ENCODE measurements at regions not wholly inside any gene's neighbourhood (a gene's known extent, or its start where the extent isn't known, plus 50 kb on each side); places are given as distances from the start of the nearest gene placed in this dataset.
"Not testable (repeated sequence)": the region's sequence is repeated elsewhere in the genome, so short reads cannot be mapped to it uniquely, and the experiment has no call there.

DNA sequence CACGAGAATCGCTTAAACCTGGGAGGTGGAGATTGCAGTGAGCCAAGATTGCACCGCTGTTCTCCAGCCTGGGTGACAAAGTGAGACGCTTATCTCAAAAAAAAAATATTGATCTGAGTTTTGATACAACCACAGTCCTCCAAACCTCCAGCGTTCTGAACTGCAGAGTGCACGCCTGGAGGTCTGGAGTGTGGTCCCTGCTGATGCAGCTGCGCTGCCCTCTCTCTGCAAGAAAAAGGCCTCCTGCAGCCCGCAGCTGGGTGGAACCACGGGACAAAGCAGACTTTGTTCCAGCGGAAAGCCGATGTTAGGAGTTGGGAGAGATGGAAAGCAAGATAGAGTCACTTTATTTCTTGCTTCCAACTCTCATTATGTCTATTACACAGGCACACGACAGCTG lies 144.9 kb upstream of the SOD1 start:
- Histone ChIP-seq H3K4me1 (no peaks in the 10 kb centered on the region), H3K4me3 (no peak overlapping the region), H3K9me3 (no peaks in the 10 kb centered on the region)

GRCh38 chr21:31513541-31513940 lies 146.0 kb upstream of the SOD1 start:
- H3K27me3 ChIP-seq (ENCODE audit: low read depth); DNase-seq (ENCODE audit: low spot score in 2 of 2); H3K4me3 ChIP-seq; H3K4me1 ChIP-seq; H3K36me3 ChIP-seq (replicated peaks); H3K9me3 ChIP-seq; in situ Hi-C loops (cut with MboI; ENCODE audit: low sequenced_read_pairs): not testable (repeated sequence)

More for the DNA sequence above, 144.9 kb upstream of the SOD1 start:
- H3K36me3 ChIP-seq (replicated peaks): no peaks in the 10 kb centered on the region
- no peak for DNase-seq (ENCODE audit: low spot score in 2 of 2)
- in situ Hi-C loops (cut with MboI; ENCODE audit: low sequenced_read_pairs): no loop called here
- no peaks in the 10 kb centered on the region for H3K27me3 ChIP-seq (ENCODE audit: low read depth)

DNA sequence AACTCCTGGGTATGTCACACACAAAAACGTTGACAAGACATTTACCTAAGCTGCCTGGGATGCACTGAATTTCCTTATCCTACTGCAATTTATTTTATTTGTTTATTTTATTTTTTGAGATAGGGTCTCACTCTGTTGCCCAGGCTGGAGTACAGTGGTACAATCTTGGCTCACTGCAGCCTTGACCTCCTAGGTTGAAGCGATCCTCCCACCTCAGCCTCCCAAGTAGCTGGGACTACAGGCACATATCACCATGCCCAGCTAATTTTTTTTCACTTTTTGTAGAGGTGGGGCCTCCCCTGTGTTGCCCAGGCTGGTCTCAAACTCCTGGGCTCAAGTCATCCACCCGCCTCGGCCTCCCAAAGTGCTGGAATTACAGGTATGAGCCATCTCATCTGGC lies 147.5 kb upstream of the SOD1 start:
- H3K36me3 ChIP-seq (replicated peaks); H3K4me3 ChIP-seq; in situ Hi-C loops (cut with MboI; ENCODE audit: low sequenced_read_pairs); H3K27me3 ChIP-seq (ENCODE audit: low read depth); DNase-seq (ENCODE audit: low spot score in 2 of 2); H3K4me1 ChIP-seq; H3K9me3 ChIP-seq: not testable (repeated sequence)

DNA sequence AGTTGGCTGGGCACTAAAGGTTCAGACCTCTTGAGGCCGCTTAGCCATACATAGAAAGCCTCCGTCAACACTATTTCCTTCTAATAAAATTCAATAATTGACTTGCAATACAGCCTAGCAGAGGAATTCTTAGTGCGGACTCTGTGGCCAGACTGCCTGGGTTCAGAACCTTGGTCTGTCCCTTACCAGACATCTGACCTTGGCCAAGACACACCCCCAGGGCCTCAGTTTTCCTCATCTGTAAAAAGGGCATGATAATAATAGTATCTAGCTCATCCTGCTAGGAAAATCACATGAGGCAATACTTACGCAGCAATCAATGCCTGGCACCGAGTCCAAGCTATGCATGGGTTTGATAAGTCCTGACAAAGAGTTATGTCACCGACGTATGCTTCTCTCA lies 148.2 kb upstream of the SOD1 start:
- no peak overlapping the region for H3K4me3 ChIP-seq
- no peaks in the 10 kb centered on the region for H3K27me3 ChIP-seq (ENCODE audit: low read depth)
- in situ Hi-C loops (cut with MboI; ENCODE audit: low sequenced_read_pairs): no loop called here
- no peak for DNase-seq (ENCODE audit: low spot score in 2 of 2)
- H3K9me3 ChIP-seq: no peaks in the 10 kb centered on the region
- H3K36me3 ChIP-seq (replicated peaks): no peaks in the 10 kb centered on the region
- no peaks in the 10 kb centered on the region for H3K4me1 ChIP-seq

DNA sequence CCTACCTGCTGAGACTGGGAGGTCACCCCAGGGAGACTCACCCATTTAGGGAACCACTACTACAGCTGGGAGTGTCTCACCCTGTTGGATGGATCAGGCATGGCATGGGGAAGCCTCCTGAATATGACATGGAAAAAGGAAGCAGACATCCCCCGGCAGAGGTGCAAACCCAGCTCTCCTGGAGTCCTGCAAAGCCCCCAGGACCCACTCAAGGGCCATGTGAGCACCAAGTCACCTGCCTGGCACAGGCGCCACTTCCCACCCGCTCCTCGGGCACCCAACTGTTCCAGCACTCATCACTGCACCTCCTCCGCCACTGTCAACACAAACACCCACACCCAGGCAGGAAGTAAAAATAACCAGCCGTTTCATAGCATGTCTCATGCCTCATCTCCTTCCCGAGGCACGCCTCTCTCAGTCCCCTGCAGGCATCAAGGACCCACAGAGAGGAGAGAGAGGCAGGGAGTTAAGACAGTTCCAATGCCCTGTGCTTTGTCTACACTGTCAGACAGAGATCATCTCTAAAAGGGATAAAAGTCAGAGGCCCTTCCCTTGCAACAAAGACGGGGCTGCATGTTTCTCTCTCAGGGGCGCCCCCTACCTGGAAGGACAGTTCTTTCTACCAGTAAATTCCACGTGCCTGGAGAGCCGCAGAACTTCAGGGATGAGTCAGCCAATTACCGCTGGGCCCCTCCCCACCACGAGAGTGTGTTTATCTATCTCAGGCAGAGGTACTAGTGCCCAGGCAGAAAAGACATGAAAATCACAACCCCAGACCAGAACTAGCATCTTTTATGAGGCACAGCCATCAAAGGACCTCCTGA lies 150.1 kb upstream of the SOD1 start:
- in situ Hi-C loops (cut with MboI; ENCODE audit: low sequenced_read_pairs): no loop called here
- Histone ChIP-seq H3K9me3 (no peaks in the 10 kb centered on the region), H3K36me3 (replicated peaks) (no peaks in the 10 kb centered on the region), H3K4me3 (no peak overlapping the region), H3K4me1 (no peaks in the 10 kb centered on the region), H3K27me3 (ENCODE audit: low read depth) (no peaks in the 10 kb centered on the region)
- DNase-seq (ENCODE audit: low spot score in 2 of 2): peak; percentile 7 to 61

- Histone ChIP-seq H3K27me3 (ENCODE audit: low read depth) (no peaks in the 10 kb centered on the region), H3K36me3 (replicated peaks) (no peaks in the 10 kb centered on the region), H3K9me3 (no peaks in the 10 kb centered on the region), H3K4me1 (no peaks in the 10 kb centered on the region), H3K4me3 (no peak overlapping the region)
- in situ Hi-C loops (cut with MboI; ENCODE audit: low sequenced_read_pairs): no loop called here
- DNase-seq (ENCODE audit: low spot score in 2 of 2): no peak
These were observed 153.5 kb upstream of the SOD1 start for GRCh38 chr21:31505975-31506374.

- Histone ChIP-seq H3K4me1 (no peaks in the 10 kb centered on the region), H3K27me3 (ENCODE audit: low read depth) (no peaks in the 10 kb centered on the region), H3K9me3 (no peaks in the 10 kb centered on the region), H3K4me3 (no peak overlapping the region), H3K36me3 (replicated peaks) (no peaks in the 10 kb centered on the region)
- in situ Hi-C loops (cut with MboI; ENCODE audit: low sequenced_read_pairs): no loop called here
- no peak for DNase-seq (ENCODE audit: low spot score in 2 of 2)
These were observed 155.6 kb upstream of the SOD1 start for GRCh38 chr21:31503939-31504338.

DNA sequence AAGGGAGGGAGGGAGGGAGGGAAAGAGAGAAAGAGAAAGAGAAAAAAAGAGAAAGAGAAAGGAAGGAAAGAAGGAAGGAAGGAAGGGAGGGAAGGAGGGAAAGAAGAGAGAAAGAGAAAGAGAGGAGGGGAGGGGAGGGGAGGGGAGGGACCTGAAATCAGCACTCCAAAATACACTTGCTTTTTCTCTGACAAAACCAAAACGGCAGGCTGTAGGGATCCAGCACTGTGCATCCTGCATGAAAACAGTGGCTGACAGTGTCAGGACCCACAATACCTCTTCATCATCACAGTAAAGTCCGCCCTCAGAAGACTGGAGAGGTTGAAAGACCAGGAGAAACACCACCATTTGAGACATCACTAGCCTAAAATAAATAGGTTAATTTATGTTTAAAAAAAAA lies 156.0 kb upstream of the SOD1 start:
- Histone ChIP-seq H3K4me1 (no peaks in the 10 kb centered on the region), H3K4me3 (no peak overlapping the region), H3K36me3 (replicated peaks) (no peaks in the 10 kb centered on the region), H3K27me3 (ENCODE audit: low read depth) (no peaks in the 10 kb centered on the region), H3K9me3 (no peaks in the 10 kb centered on the region)
- in situ Hi-C loops (cut with MboI; ENCODE audit: low sequenced_read_pairs): no loop called here
- no peak for DNase-seq (ENCODE audit: low spot score in 2 of 2)

- Histone ChIP-seq H3K27me3 (ENCODE audit: low read depth) (no peaks in the 10 kb centered on the region), H3K4me3 (no peak overlapping the region), H3K4me1 (no peaks in the 10 kb centered on the region), H3K36me3 (replicated peaks) (no peaks in the 10 kb centered on the region), H3K9me3 (no peaks in the 10 kb centered on the region)
- DNase-seq (ENCODE audit: low spot score in 2 of 2): no peak
- in situ Hi-C loops (cut with MboI; ENCODE audit: low sequenced_read_pairs): no loop called here
These were observed 156.9 kb upstream of the SOD1 start for GRCh38 chr21:31502537-31503143.

- in situ Hi-C loops (cut with MboI; ENCODE audit: low sequenced_read_pairs): no loop called here
- Histone ChIP-seq H3K4me1 (no peaks in the 10 kb centered on the region), H3K4me3 (no peak overlapping the region), H3K9me3 (no peaks in the 10 kb centered on the region), H3K36me3 (replicated peaks) (no peaks in the 10 kb centered on the region), H3K27me3 (ENCODE audit: low read depth) (no peaks in the 10 kb centered on the region)
- no peak for DNase-seq (ENCODE audit: low spot score in 2 of 2)
These were observed 157.6 kb upstream of the SOD1 start for GRCh38 chr21:31501926-31502325.

- in situ Hi-C loops (cut with MboI; ENCODE audit: low sequenced_read_pairs): no loop called here
- H3K4me1 ChIP-seq: no peaks in the 10 kb centered on the region
- DNase-seq (ENCODE audit: low spot score in 2 of 2): no peak
These were observed 156.9 kb upstream of the TIAM1 start for GRCh38 chr21:31500982-31501381.

GRCh38 chr21:31500071-31500470 lies 156.0 kb upstream of the TIAM1 start:
- Histone ChIP-seq H3K9me3 (no peaks in the 10 kb centered on the region), H3K36me3 (replicated peaks) (no peaks in the 10 kb centered on the region), H3K4me3 (no peak overlapping the region), H3K27me3 (ENCODE audit: low read depth) (no peaks in the 10 kb centered on the region), H3K4me1 (no peaks in the 10 kb centered on the region)
- DNase-seq (ENCODE audit: low spot score in 2 of 2): no peak
- in situ Hi-C loops (cut with MboI; ENCODE audit: low sequenced_read_pairs): no loop called here

More at GRCh38 chr21:31500982-31501381, 156.9 kb upstream of the TIAM1 start:
- Histone ChIP-seq H3K9me3 (no peaks in the 10 kb centered on the region), H3K36me3 (replicated peaks) (no peaks in the 10 kb centered on the region), H3K4me3 (no peak overlapping the region), H3K27me3 (ENCODE audit: low read depth) (no peaks in the 10 kb centered on the region)

DNA sequence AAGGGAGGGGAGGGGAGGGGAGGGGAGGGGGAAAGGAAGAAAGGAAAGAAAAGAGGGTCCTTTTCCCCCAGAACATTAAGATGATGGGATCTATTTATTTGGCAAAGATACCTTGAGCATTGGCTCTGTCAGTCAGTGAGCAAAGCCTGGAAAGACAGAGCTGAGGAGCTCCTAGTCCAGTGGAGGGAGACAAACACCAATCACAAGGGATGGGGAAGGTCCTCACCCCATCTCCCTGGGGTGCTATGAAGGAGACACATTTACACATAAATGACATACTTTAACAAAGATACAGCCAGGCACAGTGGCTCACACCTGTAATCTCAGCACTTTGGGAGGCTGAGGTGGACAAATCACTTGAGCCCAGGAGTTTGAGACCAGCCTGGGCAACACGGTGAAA lies 154.9 kb upstream of the TIAM1 start:
- in situ Hi-C loops (cut with MboI; ENCODE audit: low sequenced_read_pairs): no loop called here
- no peak overlapping the region for H3K4me3 ChIP-seq
- H3K36me3 ChIP-seq (replicated peaks): no peaks in the 10 kb centered on the region
- no peaks in the 10 kb centered on the region for H3K4me1 ChIP-seq
- no peaks in the 10 kb centered on the region for H3K27me3 ChIP-seq (ENCODE audit: low read depth)
- no peaks in the 10 kb centered on the region for H3K9me3 ChIP-seq
- DNase-seq (ENCODE audit: low spot score in 2 of 2): no peak

GRCh38 chr21:31497914-31498313 lies 153.9 kb upstream of the TIAM1 start:
- Histone ChIP-seq H3K27me3 (ENCODE audit: low read depth) (no peaks in the 10 kb centered on the region), H3K36me3 (replicated peaks) (no peaks in the 10 kb centered on the region), H3K9me3 (no peaks in the 10 kb centered on the region), H3K4me3 (no peak overlapping the region), H3K4me1 (no peaks in the 10 kb centered on the region)
- in situ Hi-C loops (cut with MboI; ENCODE audit: low sequenced_read_pairs): no loop called here
- DNase-seq (ENCODE audit: low spot score in 2 of 2): no peak
